ENCODE measurements at regions not wholly inside any gene's neighbourhood (a gene's known extent, or its start where the extent isn't known, plus 50 kb on each side); places are given as distances from the start of the nearest gene placed in this dataset.

GRCh38 chr5:165448753-165449152, 1943.3 kb downstream of the MAT2B start:
- no peaks in the 10 kb centered on the region for H3K4me1 Mint-ChIP-seq (ENCODE audit: low read depth)

GRCh38 chr5:165457859-165458481, 1952.6 kb downstream of the MAT2B start:
- no peak overlapping the region for H3K27ac Mint-ChIP-seq
- H3K36me3 Mint-ChIP-seq (ENCODE audit: low read depth), result no peaks in the 10 kb centered on the region

More at GRCh38 chr5:165448753-165449152, 1943.3 kb downstream of the MAT2B start:
- no peak overlapping the region for H3K4me3 Mint-ChIP-seq
- H3K27me3 Mint-ChIP-seq, result no peaks in the 10 kb centered on the region
- H3K9me3 Mint-ChIP-seq, result peaks cover 22% of the 10 kb centered on the region
- H3K36me3 Mint-ChIP-seq (ENCODE audit: low read depth), result no peaks in the 10 kb centered on the region
- no peak overlapping the region for H3K27ac Mint-ChIP-seq

GRCh38 chr5:165459232-165459631, 1953.8 kb downstream of the MAT2B start:
- Mint-ChIP-seq H3K4me1 (ENCODE audit: low read depth) (no peaks in the 10 kb centered on the region), H3K9me3 (no peaks in the 10 kb centered on the region)

More at GRCh38 chr5:165457859-165458481, 1952.6 kb downstream of the MAT2B start:
- Mint-ChIP-seq H3K4me3 (no peak overlapping the region), H3K4me1 (ENCODE audit: low read depth) (no peaks in the 10 kb centered on the region), H3K9me3 (no peaks in the 10 kb centered on the region), H3K27me3 (no peaks in the 10 kb centered on the region)

GRCh38 chr5:165460911-165461310, 1955.5 kb downstream of the MAT2B start:
- H3K27me3 Mint-ChIP-seq, result no peaks in the 10 kb centered on the region
- H3K4me1 Mint-ChIP-seq (ENCODE audit: low read depth), result no peaks in the 10 kb centered on the region
- no peaks in the 10 kb centered on the region for H3K9me3 Mint-ChIP-seq
- no peak overlapping the region for H3K4me3 Mint-ChIP-seq
- H3K36me3 Mint-ChIP-seq (ENCODE audit: low read depth), result no peaks in the 10 kb centered on the region
- no peak overlapping the region for H3K27ac Mint-ChIP-seq

More at GRCh38 chr5:165459232-165459631, 1953.8 kb downstream of the MAT2B start:
- Mint-ChIP-seq H3K27me3 (no peaks in the 10 kb centered on the region), H3K27ac (no peak overlapping the region), H3K36me3 (ENCODE audit: low read depth) (no peaks in the 10 kb centered on the region), H3K4me3 (no peak overlapping the region)

- no peaks in the 10 kb centered on the region for H3K36me3 Mint-ChIP-seq (ENCODE audit: low read depth)
- H3K27ac Mint-ChIP-seq, result no peak overlapping the region
- H3K9me3 Mint-ChIP-seq, result peaks cover 7% of the 10 kb centered on the region
- no peaks in the 10 kb centered on the region for H3K4me1 Mint-ChIP-seq (ENCODE audit: low read depth)
- no peaks in the 10 kb centered on the region for H3K27me3 Mint-ChIP-seq
- H3K4me3 Mint-ChIP-seq, result no peak overlapping the region
Measured at GRCh38 chr5:165477546-165477945, 1972.1 kb downstream of the MAT2B start.

- Mint-ChIP-seq H3K36me3 (ENCODE audit: low read depth) (no peaks in the 10 kb centered on the region), H3K27ac (no peak overlapping the region), H3K4me3 (no peak overlapping the region), H3K9me3 (peaks cover 6% of the 10 kb centered on the region), H3K27me3 (no peaks in the 10 kb centered on the region), H3K4me1 (ENCODE audit: low read depth) (no peaks in the 10 kb centered on the region)
Measured at GRCh38 chr5:165495829-165496380, 1990.5 kb downstream of the MAT2B start.

GRCh38 chr5:165497707-165498106, 1992.3 kb downstream of the MAT2B start:
- H3K36me3 Mint-ChIP-seq (ENCODE audit: low read depth), result no peaks in the 10 kb centered on the region

GRCh38 chr5:165502893-165503691, 1997.7 kb downstream of the MAT2B start:
- Mint-ChIP-seq H3K36me3 (ENCODE audit: low read depth) (no peaks in the 10 kb centered on the region), H3K27ac (no peak overlapping the region)

More at GRCh38 chr5:165497707-165498106, 1992.3 kb downstream of the MAT2B start:
- H3K9me3 Mint-ChIP-seq, result peaks cover 6% of the 10 kb centered on the region
- H3K27me3 Mint-ChIP-seq, result no peaks in the 10 kb centered on the region
- H3K4me3 Mint-ChIP-seq, result no peak overlapping the region
- no peaks in the 10 kb centered on the region for H3K4me1 Mint-ChIP-seq (ENCODE audit: low read depth)
- H3K27ac Mint-ChIP-seq, result no peak overlapping the region

GRCh38 chr5:165504674-165505073, 1999.3 kb downstream of the MAT2B start:
- no peaks in the 10 kb centered on the region for H3K27me3 Mint-ChIP-seq
- H3K4me3 Mint-ChIP-seq, result no peak overlapping the region
- no peak overlapping the region for H3K27ac Mint-ChIP-seq
- no peaks in the 10 kb centered on the region for H3K4me1 Mint-ChIP-seq (ENCODE audit: low read depth)
- H3K36me3 Mint-ChIP-seq (ENCODE audit: low read depth), result no peaks in the 10 kb centered on the region
- peaks cover 18% of the 10 kb centered on the region for H3K9me3 Mint-ChIP-seq

More at GRCh38 chr5:165502893-165503691, 1997.7 kb downstream of the MAT2B start:
- Mint-ChIP-seq H3K27me3 (no peaks in the 10 kb centered on the region), H3K4me1 (ENCODE audit: low read depth) (no peaks in the 10 kb centered on the region), H3K4me3 (no peak overlapping the region), H3K9me3 (peaks cover 7% of the 10 kb centered on the region)

- Mint-ChIP-seq H3K4me3 (no peak overlapping the region), H3K4me1 (ENCODE audit: low read depth) (no peaks in the 10 kb centered on the region)
Measured at GRCh38 chr5:165508286-165508685, 2002.9 kb downstream of the MAT2B start.

GRCh38 chr5:165508861-165509260, 2003.4 kb downstream of the MAT2B start:
- H3K27ac Mint-ChIP-seq, result no peak overlapping the region
- peaks cover 25% of the 10 kb centered on the region for H3K9me3 Mint-ChIP-seq
- no peaks in the 10 kb centered on the region for H3K4me1 Mint-ChIP-seq (ENCODE audit: low read depth)
- no peaks in the 10 kb centered on the region for H3K36me3 Mint-ChIP-seq (ENCODE audit: low read depth)
- no peaks in the 10 kb centered on the region for H3K27me3 Mint-ChIP-seq
- no peak overlapping the region for H3K4me3 Mint-ChIP-seq

More at GRCh38 chr5:165508286-165508685, 2002.9 kb downstream of the MAT2B start:
- H3K36me3 Mint-ChIP-seq (ENCODE audit: low read depth), result no peaks in the 10 kb centered on the region
- no peak overlapping the region for H3K27ac Mint-ChIP-seq
- H3K9me3 Mint-ChIP-seq, result peaks cover 25% of the 10 kb centered on the region
- no peaks in the 10 kb centered on the region for H3K27me3 Mint-ChIP-seq

GRCh38 chr5:165521816-165522610, 2016.6 kb downstream of the MAT2B start:
- H3K27me3 Mint-ChIP-seq, result no peaks in the 10 kb centered on the region
- H3K4me1 Mint-ChIP-seq (ENCODE audit: low read depth), result no peaks in the 10 kb centered on the region
- H3K4me3 Mint-ChIP-seq, result no peak overlapping the region
- no peak overlapping the region for H3K27ac Mint-ChIP-seq
- H3K9me3 Mint-ChIP-seq, result peaks cover 6% of the 10 kb centered on the region
- H3K36me3 Mint-ChIP-seq (ENCODE audit: low read depth), result no peaks in the 10 kb centered on the region

GRCh38 chr5:165525271-165525670, 2019.9 kb downstream of the MAT2B start:
- Mint-ChIP-seq H3K9me3 (peaks cover 6% of the 10 kb centered on the region), H3K36me3 (ENCODE audit: low read depth) (no peaks in the 10 kb centered on the region), H3K4me3 (no peak overlapping the region), H3K4me1 (ENCODE audit: low read depth) (no peaks in the 10 kb centered on the region), H3K27me3 (no peaks in the 10 kb centered on the region), H3K27ac (no peak overlapping the region)

- no peak overlapping the region for H3K27ac Mint-ChIP-seq
- H3K36me3 Mint-ChIP-seq (ENCODE audit: low read depth), result no peaks in the 10 kb centered on the region
- H3K27me3 Mint-ChIP-seq, result no peaks in the 10 kb centered on the region
- no peaks in the 10 kb centered on the region for H3K4me1 Mint-ChIP-seq (ENCODE audit: low read depth)
- H3K4me3 Mint-ChIP-seq, result no peak overlapping the region
- peaks cover 6% of the 10 kb centered on the region for H3K9me3 Mint-ChIP-seq
Measured at GRCh38 chr5:165526357-165526756, 2020.9 kb downstream of the MAT2B start.
